GM21528 (cell line): ENCODE measurements at regions not wholly inside any gene's neighbourhood (a gene's known extent, or its start where the extent isn't known, plus 50 kb on each side); places are given as distances from the start of the nearest gene placed in this dataset.

Source experiments
- ATAC-seq: cut with Tn5 transposase; IDR thresholded peaks from one replicate; pipeline ENCODE4 v1.9.1; 2021; ENCODE audit warnings: mild to moderate bottlenecking, moderate library complexity; ENCODE audit not compliant: unreplicated experiment, low FRiP score

DNA sequence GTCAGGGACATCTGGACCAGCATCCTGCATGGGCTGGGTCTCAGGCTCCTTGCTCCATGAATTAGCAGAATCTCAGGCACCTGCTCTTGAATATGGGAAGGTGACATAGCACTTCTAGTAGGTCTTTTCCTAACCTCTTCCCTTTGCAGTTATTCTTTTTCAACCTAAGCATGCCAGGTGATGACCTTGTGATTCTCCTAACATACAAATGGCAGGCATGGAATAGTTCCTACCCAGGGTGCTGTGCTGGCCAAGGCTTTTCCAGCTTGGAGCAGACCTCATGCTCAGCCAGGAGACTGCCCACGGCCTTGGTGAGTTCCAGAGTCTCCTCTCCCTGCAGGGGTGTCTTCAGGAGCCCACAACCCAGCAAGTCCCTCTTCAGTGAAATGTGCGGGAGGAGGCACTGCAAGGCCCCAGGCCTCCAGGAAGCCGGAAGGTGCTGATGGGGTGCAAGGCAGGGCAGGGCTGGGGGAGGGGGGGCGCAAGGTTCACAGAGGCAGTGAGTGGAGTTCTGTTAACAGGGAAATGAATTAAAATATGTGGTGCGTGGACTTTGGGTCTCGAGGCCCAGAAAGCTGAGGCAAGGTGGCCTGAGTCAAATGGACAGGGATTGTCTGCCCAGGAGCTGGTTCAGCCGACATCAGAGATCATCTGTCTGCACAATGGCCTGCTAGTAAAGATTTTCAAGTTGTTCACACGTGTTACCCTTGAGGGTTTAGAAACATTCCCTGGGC lies 75.9 kb upstream of the SEPTIN5 start:
- ATAC-seq = no peak

DNA sequence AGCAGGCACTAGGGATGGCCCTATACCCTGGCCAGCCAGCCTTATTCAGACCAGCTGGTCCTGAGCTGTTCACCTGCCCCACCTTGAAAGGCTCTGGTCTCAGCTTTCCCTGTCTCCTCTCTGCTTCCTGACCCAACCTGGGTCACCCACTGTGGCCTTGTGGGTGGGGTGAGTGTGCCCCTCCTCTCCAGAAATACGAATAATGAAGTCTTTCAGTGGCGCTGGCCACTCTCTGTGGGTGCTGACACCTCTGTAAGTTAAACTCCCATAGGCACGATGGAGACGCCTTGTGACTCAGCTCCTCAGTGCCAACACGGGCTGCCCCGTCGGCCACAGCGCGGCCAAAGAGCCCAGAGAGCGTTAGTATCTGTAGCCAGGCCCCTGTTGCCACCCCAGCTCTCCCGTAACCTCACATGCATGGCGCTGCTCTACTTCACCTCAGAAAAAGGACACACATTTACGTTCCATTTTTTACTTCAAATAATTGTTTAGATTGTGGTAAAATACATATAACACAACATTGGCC lies 74.6 kb upstream of the SEPTIN5 start:
- no peak for ATAC-seq

DNA sequence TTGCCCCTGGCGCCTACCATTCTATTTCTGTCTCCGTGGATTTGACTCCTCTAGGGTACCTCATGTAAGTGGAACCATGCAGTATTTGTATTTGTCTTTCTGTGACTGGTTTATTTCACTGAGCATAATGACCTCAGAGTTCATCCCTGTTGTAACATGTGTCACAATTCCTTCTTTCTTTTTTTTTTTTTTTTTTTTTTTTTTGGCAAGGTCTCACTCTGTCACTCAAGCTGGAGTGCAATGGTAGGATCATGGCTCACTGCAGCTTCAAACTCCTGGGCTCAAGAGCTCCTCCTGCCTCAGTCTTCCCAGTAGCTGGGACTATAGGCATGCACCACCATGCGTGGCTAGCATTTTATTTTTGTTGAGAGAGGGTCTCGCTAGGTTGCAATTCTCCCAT lies 74.0 kb upstream of the SEPTIN5 start:
- no peak for ATAC-seq

DNA sequence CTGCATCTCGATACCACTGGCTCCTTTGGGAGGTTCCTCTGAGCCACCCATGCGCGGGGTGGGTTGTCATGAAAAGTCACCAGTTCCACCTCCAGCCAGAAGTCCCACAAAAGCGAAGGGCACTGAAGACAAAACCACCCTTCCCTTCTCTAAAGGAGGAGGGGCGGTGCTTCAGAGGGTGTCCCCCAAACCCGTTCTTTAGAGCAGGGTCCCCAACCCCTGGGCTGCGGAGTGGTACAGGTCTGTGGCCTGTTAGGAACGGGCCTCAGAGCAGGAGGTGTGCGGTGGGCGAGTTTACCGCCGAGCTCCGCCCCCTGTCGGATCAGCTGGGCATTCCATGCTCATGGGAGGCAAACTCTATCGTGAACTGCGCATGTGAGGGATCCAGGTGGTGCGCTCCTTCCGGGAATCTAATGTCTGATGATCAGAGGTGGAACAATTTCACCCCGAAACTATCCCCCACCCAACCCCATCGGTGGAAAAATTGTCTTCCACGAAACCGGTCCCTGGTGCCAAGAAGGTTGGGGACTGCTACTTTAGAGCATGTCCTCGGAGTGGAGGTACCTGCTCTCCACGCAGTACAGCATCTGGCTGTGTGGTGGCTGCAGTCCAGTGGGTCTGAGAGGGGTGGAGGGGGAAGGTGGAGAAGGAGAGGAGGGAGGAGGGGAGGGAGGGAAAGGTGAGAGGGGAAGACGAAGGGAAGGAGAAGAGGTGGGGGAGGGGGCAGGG lies 72.9 kb upstream of the SEPTIN5 start:
- ATAC-seq = no peak

DNA sequence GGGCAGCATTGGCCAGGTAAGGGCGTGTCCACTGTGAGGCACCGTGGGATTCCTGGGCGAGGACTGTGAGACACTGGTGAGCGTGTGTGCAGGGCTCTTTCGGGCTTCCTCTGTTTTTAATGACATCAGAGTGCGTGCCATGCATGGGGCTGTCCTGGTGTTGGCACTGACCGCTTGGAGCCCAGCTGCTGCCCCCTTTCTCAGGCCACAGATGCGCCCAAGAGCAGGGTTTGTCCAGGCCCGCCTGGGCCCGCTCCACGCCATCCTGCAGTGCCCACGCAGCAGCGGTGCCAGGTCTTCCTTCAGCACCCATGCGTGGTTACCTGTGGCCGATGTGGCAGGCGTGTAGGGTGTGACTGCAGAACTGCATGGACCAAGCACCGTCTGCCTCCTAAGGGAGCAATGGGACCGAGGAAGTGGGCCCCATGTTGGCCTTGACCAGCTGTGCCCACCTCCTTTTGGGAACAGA lies 72.3 kb upstream of the SEPTIN5 start:
- no peak for ATAC-seq

DNA sequence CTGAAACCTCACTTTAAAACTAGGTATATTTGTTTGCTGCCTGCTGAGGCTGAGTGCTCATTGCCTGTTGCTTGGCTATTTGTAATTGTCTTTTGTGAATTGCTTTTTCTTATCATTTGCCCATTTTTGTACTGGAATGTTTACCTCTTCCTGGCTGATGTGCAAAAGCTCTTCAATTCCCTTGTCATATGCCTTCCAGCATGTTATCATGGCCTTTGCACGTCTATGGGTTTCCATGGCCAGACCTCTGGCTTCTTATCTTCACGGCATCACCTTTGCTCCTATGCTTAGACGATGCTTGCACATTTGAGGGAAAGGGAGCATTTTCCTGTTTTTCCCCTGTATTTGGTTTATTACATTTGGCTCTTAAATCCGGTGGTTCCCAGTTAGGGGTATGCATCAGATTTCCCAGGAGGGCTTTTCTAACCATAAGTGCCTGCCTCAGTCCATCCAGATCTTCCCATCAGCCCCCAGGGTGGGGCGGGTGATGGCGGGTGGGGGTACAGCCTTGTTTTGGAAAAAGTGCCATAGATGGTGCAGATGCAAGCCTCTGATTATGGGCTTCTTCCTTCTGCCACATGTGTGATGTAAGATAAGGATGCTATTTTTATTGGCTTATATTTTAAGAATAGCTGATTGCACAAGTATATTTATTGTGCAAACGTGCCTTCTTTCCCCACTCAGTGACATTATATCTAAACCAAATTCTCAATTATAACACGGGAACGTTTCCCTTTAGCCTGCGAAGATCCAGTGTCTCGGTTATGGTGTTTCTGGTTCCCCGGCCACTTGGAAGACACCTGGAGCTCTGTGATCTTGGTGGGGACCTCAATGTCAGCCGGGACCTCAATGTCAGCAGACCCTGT lies 70.6 kb upstream of the SEPTIN5 start:
- no peak for ATAC-seq

DNA sequence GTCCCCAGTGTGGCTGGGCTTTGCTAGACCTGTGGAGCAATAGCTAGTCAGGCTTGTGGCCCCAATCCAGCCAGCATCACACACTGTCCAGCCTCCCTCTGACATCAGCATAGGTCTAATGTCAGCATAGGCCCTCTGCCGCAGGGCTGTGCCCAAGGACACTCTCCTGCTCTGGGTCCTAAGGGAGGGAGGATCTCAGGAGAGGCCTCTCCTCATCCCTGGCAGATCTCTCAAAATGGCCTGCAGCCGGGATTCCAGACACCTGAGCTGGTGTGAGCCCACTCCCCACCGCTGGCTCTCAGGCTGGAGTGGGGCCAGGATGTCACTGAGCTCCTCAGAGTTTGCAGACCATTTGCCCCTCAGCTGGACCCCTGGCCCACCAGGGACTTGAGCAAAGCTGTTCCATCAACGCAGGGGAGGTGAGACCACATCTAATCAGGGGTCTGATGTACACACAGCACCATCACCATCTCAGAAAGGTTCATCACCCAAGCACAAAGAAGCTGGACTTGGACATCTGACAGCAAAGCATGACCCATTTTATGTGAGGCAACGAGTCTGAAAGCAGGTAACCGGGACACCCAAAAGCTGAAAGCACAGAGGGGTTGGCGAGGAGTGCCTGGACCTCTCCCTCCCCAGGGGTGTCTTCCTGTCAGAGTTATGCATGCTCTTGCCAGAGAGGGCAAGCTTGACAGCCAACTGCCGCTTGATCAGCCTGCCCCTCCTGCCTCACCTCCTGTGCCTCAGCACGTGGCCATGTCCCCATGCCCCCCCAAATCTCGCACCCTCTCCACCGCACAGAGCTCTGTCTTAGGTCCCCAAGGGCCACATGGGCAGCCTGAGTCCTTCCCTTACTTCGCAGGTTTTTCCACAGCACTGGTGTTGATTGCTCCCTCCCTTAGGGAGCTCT lies 69.7 kb upstream of the SEPTIN5 start:
- ATAC-seq = no peak

DNA sequence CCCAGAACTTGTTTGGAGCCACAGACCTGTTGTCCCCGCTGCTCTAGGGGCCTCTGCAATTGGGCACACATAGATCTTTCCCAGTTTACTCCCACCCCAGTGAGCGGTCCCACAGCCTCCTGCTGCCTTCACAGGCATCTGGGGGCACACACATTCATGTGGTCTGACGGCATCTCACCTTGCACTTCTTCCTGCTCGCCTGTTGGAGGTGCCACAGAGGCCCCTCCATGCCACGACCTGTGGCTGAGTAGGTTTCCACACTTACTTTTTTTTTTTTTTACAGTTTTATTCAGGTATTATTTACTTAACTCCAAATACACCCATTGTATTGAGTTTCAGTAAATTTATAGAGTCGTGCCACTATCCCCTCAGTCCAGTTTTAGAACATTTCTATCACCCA lies 68.9 kb upstream of the SEPTIN5 start:
- ATAC-seq = no peak

DNA sequence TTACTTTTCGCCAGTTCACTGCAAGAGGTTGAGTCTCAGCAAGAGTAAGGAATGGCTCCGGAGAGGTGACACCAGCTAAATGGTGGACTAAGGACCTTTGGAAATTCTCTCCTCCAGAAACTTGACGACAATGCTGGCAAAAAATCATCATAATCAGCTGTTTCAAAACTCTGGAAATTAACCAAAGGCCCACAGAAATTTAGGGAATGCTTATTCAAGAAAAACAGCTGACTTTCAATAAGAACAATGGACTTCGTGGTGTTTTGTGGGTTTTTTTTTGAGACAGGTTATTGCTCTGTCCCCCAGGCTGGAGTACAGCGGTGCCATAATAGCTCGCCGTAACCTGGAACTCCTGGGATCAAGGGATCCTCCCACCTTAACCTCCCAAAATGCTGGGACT lies 68.4 kb upstream of the SEPTIN5 start:
- no peak for ATAC-seq

DNA sequence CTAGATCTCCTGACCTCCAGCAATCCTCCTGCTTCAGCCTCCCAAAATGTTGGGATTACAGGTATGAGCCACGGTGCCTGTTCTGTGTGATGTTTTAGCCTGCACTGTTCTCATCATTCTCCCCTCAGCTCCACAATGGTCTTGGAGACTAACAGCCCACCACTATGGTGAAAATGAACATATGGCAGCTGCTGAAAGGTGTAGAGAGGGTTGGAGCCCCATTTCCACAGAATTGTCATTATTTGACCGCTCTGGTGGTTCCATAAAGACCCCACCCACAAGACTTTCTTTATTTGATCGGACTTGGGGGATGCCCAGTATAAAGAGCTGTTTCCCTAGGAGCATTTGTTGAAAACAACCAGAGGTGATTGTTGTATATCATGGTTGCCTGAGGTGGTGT lies 67.9 kb upstream of the SEPTIN5 start:
- no peak for ATAC-seq

DNA sequence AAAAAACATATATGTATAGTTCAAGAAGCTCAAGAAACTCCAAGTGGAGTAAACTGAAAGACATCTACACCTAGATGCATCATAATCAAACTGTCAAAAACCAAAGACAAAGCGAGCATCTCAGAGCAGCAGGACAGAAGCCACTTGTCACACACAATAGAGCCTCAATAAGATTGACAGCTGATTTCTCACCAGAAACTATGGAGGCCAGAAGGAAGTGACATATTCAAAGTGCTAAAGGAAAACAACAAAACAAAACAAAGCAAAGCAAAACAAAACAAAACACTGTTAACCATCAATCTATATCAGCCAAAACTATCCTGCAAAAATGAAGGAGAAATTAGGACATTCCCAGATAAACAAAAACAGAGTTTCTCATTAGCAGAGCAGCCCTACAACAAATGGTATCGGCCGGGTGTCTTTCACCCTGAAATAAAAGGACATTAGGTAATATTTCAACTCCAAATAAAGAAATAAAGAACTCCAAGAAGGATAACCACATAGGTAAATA lies 65.8 kb upstream of the SEPTIN5 start:
- ATAC-seq = no peak

DNA sequence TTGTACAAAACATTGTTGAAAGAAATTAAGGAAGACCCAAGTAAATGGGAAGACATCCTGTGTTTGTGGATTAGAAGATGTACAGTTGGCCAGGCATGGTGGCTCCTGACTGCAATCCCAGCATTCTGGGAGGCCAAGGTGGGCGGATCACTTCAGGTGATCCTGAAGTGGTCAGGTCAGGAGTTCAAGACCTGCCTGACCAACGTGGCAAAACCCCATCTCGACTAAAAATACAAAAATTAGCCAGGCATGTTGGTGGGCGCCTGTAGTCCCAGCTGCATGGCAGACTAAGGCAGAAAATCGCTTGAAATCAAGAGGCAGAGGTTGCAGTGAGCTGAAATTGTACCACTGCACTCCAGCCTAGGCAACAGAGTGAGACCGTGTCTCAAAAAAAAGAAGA lies 62.0 kb upstream of the SEPTIN5 start:
- no peak for ATAC-seq

DNA sequence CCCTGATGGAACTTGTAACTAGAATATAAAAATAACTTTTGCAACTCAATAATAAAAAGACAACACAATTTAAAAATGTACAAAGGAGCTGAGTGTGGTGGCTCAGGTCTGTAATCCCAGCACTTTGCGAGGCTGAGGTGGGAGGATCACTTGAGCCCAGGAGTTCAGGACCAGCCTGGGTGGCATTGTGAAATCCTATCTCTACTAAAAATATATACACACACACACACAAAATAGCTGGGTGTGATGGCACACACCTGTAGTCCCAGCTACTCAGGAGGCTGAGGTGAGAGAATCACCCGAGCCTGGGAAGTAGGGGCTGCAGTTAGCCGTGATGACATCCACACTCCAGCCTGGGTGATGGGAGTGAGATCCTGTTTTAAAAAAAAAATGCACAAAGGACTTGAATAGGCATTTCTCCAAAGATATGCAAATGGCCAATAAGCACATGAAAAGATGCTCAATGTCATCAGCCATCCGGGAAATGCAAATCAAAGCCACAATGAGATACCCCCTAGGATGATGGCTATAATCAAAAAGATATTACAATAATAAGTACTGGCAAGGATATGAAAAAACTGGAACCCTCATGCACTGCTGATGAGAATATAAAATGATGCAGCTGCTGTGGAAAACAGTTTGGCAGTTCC lies 59.8 kb upstream of the SEPTIN5 start:
- no peak for ATAC-seq

DNA sequence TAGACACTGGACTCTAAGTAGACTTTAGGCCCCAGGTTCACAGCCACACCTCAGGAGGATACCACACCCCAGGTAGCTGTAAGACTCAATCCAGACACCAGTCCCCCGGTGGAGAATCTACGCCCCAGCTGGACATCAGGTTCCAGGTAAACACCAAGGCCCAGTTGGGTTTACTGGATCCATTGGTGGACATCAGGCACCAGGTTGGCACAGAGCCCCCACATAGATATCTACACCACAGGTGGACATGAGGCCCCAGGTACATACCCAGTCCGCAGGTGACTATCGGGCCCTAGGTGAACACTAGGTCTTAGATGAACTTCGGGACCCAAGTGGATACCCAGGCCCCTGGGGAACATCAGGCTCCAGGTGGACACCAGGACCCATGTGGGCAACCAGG lies 58.9 kb upstream of the SEPTIN5 start:
- no peak for ATAC-seq

DNA sequence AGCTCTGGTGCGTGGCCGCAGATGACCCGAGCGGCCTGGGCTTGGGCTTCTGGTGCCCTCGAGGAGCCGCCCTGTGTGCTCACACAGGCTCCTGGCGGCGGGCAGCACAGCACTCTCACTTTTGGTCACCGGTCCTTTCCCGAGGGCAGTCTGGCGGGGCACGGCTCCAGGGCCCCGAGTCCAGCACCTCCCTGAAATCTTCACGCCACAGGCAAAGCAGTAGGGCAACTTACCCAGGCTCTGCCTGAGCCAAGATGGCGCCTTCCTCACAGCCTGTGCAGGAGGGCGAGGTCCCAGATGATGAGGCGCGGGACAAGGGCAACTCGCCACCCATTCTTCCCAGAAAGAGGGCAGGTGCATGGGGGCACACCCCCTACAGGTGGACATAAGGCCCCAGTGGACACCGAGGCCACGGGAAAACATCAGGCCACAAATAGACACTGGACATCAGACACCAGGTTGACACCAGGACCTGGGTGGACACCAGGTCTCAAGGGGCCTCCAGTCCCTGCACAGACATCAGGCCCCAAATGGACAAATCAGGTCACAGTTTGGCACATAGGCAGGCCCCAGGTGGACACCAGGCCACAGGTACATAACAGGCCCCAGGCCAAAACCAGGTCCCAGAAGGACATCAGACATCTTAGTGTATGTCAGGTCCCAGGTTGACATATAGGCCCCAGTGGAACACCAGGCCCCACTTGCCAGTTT lies 57.6 kb upstream of the SEPTIN5 start:
- ATAC-seq = no peak

DNA sequence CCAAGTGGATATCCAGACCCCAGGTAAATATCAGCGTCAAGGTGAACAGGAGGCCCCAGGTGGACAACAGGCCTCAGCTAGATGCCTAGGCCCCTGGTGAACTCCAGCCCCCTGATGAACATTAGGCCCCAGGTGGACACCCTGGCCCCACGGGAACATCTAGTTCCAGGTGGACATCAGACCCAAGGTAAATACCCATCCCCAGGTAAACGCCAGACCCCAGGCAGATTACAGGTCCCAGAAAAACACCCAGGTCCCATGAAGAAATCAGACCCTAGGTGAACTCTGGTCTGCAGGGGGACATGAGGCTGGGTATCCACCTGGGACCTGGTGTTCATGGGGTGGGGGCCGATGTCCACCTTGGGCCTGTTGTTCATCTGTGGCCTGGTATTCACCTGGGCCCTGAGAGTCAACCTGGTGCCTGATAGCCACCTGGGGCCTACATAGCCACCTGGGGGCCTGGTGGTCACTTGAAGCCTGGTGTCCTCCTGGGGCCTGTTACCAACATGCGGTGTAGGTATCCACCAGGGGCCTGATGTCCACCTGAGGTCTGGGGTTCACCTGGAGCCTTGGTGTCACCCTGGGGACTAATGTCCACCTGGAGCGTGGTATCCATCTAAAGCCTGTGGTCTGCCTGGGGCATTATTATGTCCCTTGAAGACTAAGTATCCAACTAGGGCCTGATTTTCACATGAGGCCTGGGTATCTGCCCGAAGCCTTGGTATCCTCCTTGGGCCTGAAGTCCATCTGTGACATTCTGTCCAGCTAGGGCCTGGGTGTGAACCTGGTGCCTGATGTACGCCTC lies 56.8 kb upstream of the SEPTIN5 start:
- no peak for ATAC-seq

DNA sequence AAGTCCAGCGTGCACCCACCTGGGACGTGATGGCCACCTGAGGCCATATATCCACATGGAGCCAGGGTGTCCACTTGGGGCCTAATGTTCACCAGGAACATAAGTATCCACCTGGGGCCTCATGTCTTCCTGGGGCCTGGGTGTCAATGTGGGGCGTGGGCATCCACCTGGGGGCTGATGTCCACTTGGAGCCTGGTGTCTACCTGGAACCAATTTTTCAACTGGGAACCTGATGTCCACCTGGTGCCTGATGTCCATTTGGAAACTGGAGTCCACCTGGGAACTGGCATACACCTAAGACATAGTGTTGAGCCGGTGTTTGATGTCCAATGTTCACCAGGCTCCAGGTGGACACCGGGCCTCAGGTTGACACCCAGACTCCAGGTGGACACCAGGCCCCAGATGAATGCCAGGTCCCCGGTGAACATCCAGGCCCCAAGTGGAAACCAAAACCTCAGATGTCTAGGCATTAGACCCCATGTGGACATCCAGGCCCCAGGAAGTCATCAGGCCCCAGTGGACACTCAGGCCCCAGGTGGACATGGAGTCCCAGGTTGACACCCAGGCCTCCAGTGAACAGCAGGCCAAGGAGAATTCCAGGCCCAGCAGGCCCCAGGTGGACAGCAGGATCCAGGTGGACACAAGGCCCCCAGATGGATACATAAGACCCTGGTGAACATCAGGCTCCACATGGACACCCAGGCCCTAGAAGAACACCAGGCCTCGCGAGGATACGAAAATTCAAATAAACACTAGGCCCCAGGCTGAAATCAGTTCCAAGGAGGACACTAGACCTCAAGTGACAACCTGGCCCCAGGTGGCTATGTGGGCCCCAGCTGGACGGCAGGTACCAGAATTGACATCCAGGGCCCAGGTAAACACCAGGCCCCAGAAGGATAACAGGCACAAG lies 56.0 kb upstream of the SEPTIN5 start:
- ATAC-seq = no peak
